OCI-LY1 (cell line): ENCODE measurements at regions not wholly inside any gene's neighbourhood (a gene's known extent, or its start where the extent isn't known, plus 50 kb on each side); places are given as distances from the start of the nearest gene placed in this dataset.

Experiments used
- H2AFZ ChIP-seq: fragments of 200-600 bp; sonication (generic), shearing (Covaris generic); 2 replicates; pipeline ENCODE4 v1.6.0; 2014; ENCODE audit warnings: antibody characterized with exemption, mild to moderate bottlenecking, low read length
- H3F3A ChIP-seq: fragments of 200-600 bp; sonication (generic), shearing (Covaris generic); 2 replicates; pipeline ENCODE4 v1.6.0; 2014; ENCODE audit warnings: mild to moderate bottlenecking, antibody characterized with exemption, low read length, moderate library complexity; ENCODE audit not compliant: insufficient read depth
- H3K27ac ChIP-seq: fragments of 200-600 bp; sonication (generic); 2 replicates; pipeline ENCODE4 v1.5.1; 2014; ENCODE audit warnings: low read length, mixed run types, mild to moderate bottlenecking, low read depth; ENCODE audit not compliant: poor library complexity, severe bottlenecking
- H3K27me3 ChIP-seq: fragments of 200-600 bp; sonication (generic); 2 replicates; pipeline ENCODE4 v1.6.0; 2014; ENCODE audit warnings: antibody characterized with exemption, mild to moderate bottlenecking, low read length, moderate library complexity; ENCODE audit not compliant: insufficient read depth
- H3K36me3 ChIP-seq: fragments of 200-600 bp; sonication (generic); 2 replicates; pipeline ENCODE4 v1.6.1; 2014; ENCODE audit warnings: mild to moderate bottlenecking, antibody characterized with exemption, low read length, moderate library complexity, mixed read lengths; ENCODE audit not compliant: insufficient read depth
- H3K4me1 ChIP-seq: fragments of 200-600 bp; sonication (generic); 2 replicates; pipeline ENCODE4 v1.5.1; 2014; ENCODE audit warnings: mild to moderate bottlenecking, low read length, moderate library complexity; ENCODE audit not compliant: insufficient read depth, severe bottlenecking
- H3K4me2 ChIP-seq: fragments of 200-600 bp; sonication (generic), shearing (Covaris generic); 2 replicates; pipeline ENCODE4 v1.6.1; 2014; ENCODE audit warnings: low read length
- H3K4me3 ChIP-seq: fragments of 200-600 bp; sonication (generic); 2 replicates; pipeline ENCODE4 v1.5.1; 2014; ENCODE audit warnings: low read length, low read depth, mild to moderate bottlenecking, mixed read lengths; ENCODE audit not compliant: poor library complexity, severe bottlenecking
- H3K79me2 ChIP-seq: fragments of 200-600 bp; shearing (Covaris generic); 2 replicates; pipeline ENCODE4 v1.6.1; 2016; ENCODE audit warnings: mixed run types, low read length, mixed read lengths; ENCODE audit not compliant: insufficient read depth
- H3K9ac ChIP-seq: fragments of 200-600 bp; sonication (generic), shearing (Covaris generic); 2 replicates; pipeline ENCODE4 v1.6.1; 2014; ENCODE audit warnings: mild to moderate bottlenecking, low read length, mixed read lengths
- H3K9me2 ChIP-seq: fragments of 200-600 bp; sonication (generic), shearing (Covaris generic); 2 replicates; pipeline ENCODE4 v1.6.1; 2014; ENCODE audit warnings: low read depth, mild to moderate bottlenecking, low read length, mixed read lengths
- H3K9me3 ChIP-seq: fragments of 200-600 bp; shearing (Covaris generic); 2 replicates; pipeline ENCODE4 v1.6.1; 2014; ENCODE audit warnings: low read length, mixed read lengths
- H4K20me1 ChIP-seq: fragments of 200-600 bp; sonication (generic), shearing (Covaris generic); 2 replicates; pipeline ENCODE4 v1.6.0; 2016; ENCODE audit warnings: mild to moderate bottlenecking, low read length; ENCODE audit not compliant: insufficient read depth
- EZH2 ChIP-seq: fragments of 200-600 bp; sonication (generic), shearing (Covaris generic); IDR thresholded peaks from 2 replicates; pipeline ENCODE4 v1.8.0; 2017; ENCODE audit warnings: borderline replicate concordance, mixed run types, mild to moderate bottlenecking, antibody characterized with exemption, low read length, moderate library complexity, mixed read lengths
- TF ChIP-seq, protein P1 (sequence below): fragments of 200-600 bp; sonication (generic), shearing (Covaris generic); IDR thresholded peaks from 2 replicates; pipeline ENCODE4 v1.5.1; 2017; ENCODE audit warnings: mild to moderate bottlenecking, antibody characterized with exemption, low read length, moderate library complexity, mixed read lengths

DNA sequence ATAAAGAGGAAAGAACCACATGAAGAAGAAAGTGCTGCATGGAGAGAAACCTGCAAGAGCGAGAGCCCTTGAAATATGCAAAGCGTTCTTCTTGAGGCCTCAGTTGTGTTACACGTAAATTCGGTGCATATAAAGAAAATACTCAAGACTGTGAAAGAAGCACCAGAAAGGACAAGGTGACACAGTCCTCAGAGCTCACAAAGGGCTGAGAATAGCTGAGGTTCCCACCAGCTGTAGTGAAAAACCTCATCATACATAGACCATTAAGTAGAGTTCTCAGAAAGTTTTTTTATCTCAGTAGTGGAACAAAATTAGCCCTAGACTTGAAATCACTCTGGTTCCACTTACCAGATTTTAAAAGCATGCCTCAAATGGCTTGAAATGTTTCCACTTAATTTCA lies 980.7 kb upstream of the CRIM1 start:
- Histone ChIP-seq H3K79me2 (no peaks in the 10 kb centered on the region), H3K9ac (no peak overlapping the region), H3K9me3 (no peaks in the 10 kb centered on the region), H3K9me2 (no peaks in the 10 kb centered on the region), H2AFZ (no peak overlapping the region), H3F3A (no peaks in the 10 kb centered on the region), H3K4me3 (no peak overlapping the region), H3K4me2 (no peak overlapping the region), H3K27me3 (no peaks in the 10 kb centered on the region), H4K20me1 (no peaks in the 10 kb centered on the region), H3K36me3 (no peaks in the 10 kb centered on the region), H3K27ac (no peak overlapping the region), H3K4me1 (no peaks in the 10 kb centered on the region)
- TF ChIP-seq EZH2: no peak
- TF ChIP-seq, protein P1, sequence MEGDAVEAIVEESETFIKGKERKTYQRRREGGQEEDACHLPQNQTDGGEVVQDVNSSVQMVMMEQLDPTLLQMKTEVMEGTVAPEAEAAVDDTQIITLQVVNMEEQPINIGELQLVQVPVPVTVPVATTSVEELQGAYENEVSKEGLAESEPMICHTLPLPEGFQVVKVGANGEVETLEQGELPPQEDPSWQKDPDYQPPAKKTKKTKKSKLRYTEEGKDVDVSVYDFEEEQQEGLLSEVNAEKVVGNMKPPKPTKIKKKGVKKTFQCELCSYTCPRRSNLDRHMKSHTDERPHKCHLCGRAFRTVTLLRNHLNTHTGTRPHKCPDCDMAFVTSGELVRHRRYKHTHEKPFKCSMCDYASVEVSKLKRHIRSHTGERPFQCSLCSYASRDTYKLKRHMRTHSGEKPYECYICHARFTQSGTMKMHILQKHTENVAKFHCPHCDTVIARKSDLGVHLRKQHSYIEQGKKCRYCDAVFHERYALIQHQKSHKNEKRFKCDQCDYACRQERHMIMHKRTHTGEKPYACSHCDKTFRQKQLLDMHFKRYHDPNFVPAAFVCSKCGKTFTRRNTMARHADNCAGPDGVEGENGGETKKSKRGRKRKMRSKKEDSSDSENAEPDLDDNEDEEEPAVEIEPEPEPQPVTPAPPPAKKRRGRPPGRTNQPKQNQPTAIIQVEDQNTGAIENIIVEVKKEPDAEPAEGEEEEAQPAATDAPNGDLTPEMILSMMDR: no peak

DNA sequence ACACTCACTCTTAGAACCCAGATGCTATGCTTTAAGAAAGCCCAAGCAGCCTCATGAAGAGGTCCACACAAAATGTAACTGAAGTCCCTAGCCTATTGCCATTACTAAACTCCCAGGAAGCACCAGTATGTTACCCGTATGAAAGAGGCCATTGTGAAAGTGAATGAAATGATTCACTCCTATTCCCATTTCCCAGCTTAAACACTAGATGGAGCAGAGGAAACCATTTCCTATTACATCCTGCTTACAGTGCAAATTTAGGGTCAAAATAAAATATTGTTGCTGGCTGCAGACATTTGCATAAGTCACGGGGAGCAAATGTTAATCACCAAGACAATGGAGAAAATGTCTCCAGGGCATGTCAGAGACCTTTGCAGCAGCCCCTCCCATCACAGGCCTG lies 989.7 kb upstream of the CRIM1 start:
- H3F3A ChIP-seq: no peaks in the 10 kb centered on the region
- H3K27ac ChIP-seq: no peak overlapping the region
- H3K36me3 ChIP-seq: no peaks in the 10 kb centered on the region
- H3K9ac ChIP-seq: no peak overlapping the region
- no peaks in the 10 kb centered on the region for H3K9me3 ChIP-seq
- H3K4me2 ChIP-seq: no peak overlapping the region
- no peak overlapping the region for H2AFZ ChIP-seq
- H4K20me1 ChIP-seq: no peaks in the 10 kb centered on the region
- TF ChIP-seq, protein P1: no peak
- no peak for TF ChIP-seq EZH2
- H3K4me3 ChIP-seq: no peak overlapping the region
- H3K9me2 ChIP-seq: no peaks in the 10 kb centered on the region
- H3K79me2 ChIP-seq: no peaks in the 10 kb centered on the region
- no peaks in the 10 kb centered on the region for H3K4me1 ChIP-seq
- H3K27me3 ChIP-seq: no peaks in the 10 kb centered on the region

GRCh38 chr2:35356332-35356731 lies 999.2 kb upstream of the CRIM1 start:
- Histone ChIP-seq H3K9me3 (no peaks in the 10 kb centered on the region), H3K4me3 (no peak overlapping the region)

More at GRCh38 chr2:35356332-35356731, 999.2 kb upstream of the CRIM1 start:
- Histone ChIP-seq H3K4me2 (no peak overlapping the region), H3K36me3 (no peaks in the 10 kb centered on the region), H3K4me1 (no peaks in the 10 kb centered on the region), H4K20me1 (no peaks in the 10 kb centered on the region), H2AFZ (no peak overlapping the region), H3K9me2 (no peaks in the 10 kb centered on the region), H3F3A (no peaks in the 10 kb centered on the region), H3K9ac (no peak overlapping the region), H3K27ac (no peak overlapping the region), H3K27me3 (no peaks in the 10 kb centered on the region), H3K79me2 (no peaks in the 10 kb centered on the region)
- TF ChIP-seq, protein P1: no peak
- no peak for TF ChIP-seq EZH2
